ENCODE measurements at regions not wholly inside any gene's neighbourhood (a gene's known extent, or its start where the extent isn't known, plus 50 kb on each side); places are given as distances from the start of the nearest gene placed in this dataset.

GRCh38 chr13:33752094-33752493, 65.9 kb upstream of the RFC3 start:
- no peak for DNase-seq (ENCODE audit: low read depth)

- DNase-seq (ENCODE audit: low read depth): no peak
Observed at GRCh38 chr13:33752597-33752996, 65.4 kb upstream of the RFC3 start.

- no peak for DNase-seq (ENCODE audit: low read depth)
Observed at GRCh38 chr13:33756929-33757328, 61.0 kb upstream of the RFC3 start.

GRCh38 chr13:33757713-33758112, 60.2 kb upstream of the RFC3 start:
- no peak for DNase-seq (ENCODE audit: low read depth)

- DNase-seq (ENCODE audit: low read depth): no peak
Observed at GRCh38 chr13:33758113-33758512, 59.8 kb upstream of the RFC3 start.

GRCh38 chr13:33761740-33762139, 56.2 kb upstream of the RFC3 start:
- no peak for DNase-seq (ENCODE audit: low read depth)

- no peak for DNase-seq (ENCODE audit: low read depth)
Observed at GRCh38 chr13:33763021-33763420, 54.9 kb upstream of the RFC3 start.

GRCh38 chr13:33764716-33765115, 53.2 kb upstream of the RFC3 start:
- DNase-seq (ENCODE audit: low read depth): no peak

- no peak for DNase-seq (ENCODE audit: low read depth)
Observed at GRCh38 chr13:33766329-33767123, 51.4 kb upstream of the RFC3 start.

- no peak for DNase-seq (ENCODE audit: low read depth)
Observed at GRCh38 chr13:33767140-33767539, 50.8 kb upstream of the RFC3 start.

Measured in activated T-cell treated with anti-CD3 and anti-CD28 coated beads for 24 hours (primary cell).